Dendritic cell treated with granulocyte-macrophage colony-stimulating factor and Interleukin-4, amounts not matched to agents 40 ng/mL and 50 ng/mL, for 4 days (primary cell): ENCODE measurements at regions not wholly inside any gene's neighbourhood (a gene's known extent, or its start where the extent isn't known, plus 50 kb on each side); places are given as distances from the start of the nearest gene placed in this dataset.

Source experiments
- H3K27ac Mint-ChIP-seq: one replicate; pipeline ENCODE4 v1.8.0; 2022; ENCODE audit warnings: mild to moderate bottlenecking, mixed read lengths
- H3K27me3 Mint-ChIP-seq: one replicate; pipeline ENCODE4 v1.8.0; 2022; ENCODE audit warnings: mild to moderate bottlenecking, mixed read lengths
- H3K36me3 Mint-ChIP-seq: one replicate; pipeline ENCODE4 v1.8.0; 2022; ENCODE audit warnings: low read depth, mixed read lengths
- H3K4me1 Mint-ChIP-seq: one replicate; pipeline ENCODE4 v1.8.0; 2022; ENCODE audit warnings: low read depth, mixed read lengths
- H3K4me3 Mint-ChIP-seq: one replicate; pipeline ENCODE4 v1.8.0; 2022; ENCODE audit warnings: mild to moderate bottlenecking, moderate library complexity, mixed read lengths
- H3K9me3 Mint-ChIP-seq: one replicate; pipeline ENCODE4 v1.8.0; 2022; ENCODE audit warnings: mixed read lengths
- intact Hi-C: fragments of 100-400 bp; cut with micrococcal nuclease; formaldehyde crosslinking; loops from one replicate; pipeline ENCODE4 v1.15.0; 2022

- H3K9me3 Mint-ChIP-seq: no peaks in the 10 kb centered on the region
- H3K4me3 Mint-ChIP-seq: no peak overlapping the region
- no peaks in the 10 kb centered on the region for H3K27me3 Mint-ChIP-seq
- H3K27ac Mint-ChIP-seq: no peak overlapping the region
- intact Hi-C loops: no loop called here
- no peaks in the 10 kb centered on the region for H3K36me3 Mint-ChIP-seq
- H3K4me1 Mint-ChIP-seq: peaks cover 5% of the 10 kb centered on the region
Measured at GRCh38 chr5:133680830-133681565, 68.7 kb upstream of the FSTL4 start.

DNA sequence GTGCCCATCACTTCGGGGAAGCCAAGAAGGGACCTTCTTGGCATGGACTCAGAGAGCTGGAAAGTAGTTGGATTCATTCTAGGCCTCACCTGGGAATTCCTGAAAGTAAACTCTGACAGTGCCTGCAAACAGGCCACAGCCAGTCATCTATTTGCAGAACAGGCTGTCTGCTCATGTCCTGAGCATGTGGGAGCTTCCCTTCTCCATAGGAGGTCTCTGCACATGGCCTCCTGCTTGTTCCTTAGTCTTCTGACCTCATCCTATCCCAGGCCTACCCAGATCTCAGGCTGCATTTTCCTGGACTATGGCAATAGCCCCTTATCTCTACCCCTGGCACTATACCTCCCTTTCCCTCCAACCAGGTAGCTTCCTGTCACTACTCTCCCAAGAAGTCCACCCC is 67.2 kb upstream of the FSTL4 start:
- H3K4me1 Mint-ChIP-seq: peaks cover 5% of the 10 kb centered on the region
- no peaks in the 10 kb centered on the region for H3K36me3 Mint-ChIP-seq
- H3K4me3 Mint-ChIP-seq: no peak overlapping the region
- no peak overlapping the region for H3K27ac Mint-ChIP-seq
- intact Hi-C loops: no loop called here
- H3K27me3 Mint-ChIP-seq: no peaks in the 10 kb centered on the region
- no peaks in the 10 kb centered on the region for H3K9me3 Mint-ChIP-seq

- Mint-ChIP-seq H3K4me1 (no peaks in the 10 kb centered on the region), H3K36me3 (no peaks in the 10 kb centered on the region), H3K4me3 (no peak overlapping the region), H3K27ac (no peak overlapping the region), H3K27me3 (peaks cover 8% of the 10 kb centered on the region), H3K9me3 (no peaks in the 10 kb centered on the region)
- intact Hi-C loops: no loop called here
Measured at GRCh38 chr5:133675376-133676154, 63.2 kb upstream of the FSTL4 start.

DNA sequence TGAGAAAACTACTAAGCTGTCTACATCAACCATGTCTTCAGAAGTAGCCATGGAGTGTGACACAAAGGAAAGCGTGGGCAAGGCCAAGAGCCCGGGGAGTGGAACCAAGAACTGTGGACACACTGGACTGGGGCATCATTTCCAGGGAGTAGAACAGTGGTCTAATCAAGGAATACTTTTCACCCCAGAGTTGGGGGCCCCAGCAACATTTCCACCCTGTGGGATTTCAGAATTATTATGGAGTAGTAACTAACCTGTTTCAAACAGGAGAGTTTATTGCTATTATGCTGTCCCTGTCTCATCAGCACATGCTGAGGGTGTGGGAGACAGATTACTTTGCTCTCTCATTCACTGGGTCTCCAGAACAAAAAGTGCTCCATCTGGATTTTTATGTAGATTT is 58.0 kb upstream of the FSTL4 start:
- Mint-ChIP-seq H3K4me1 (no peaks in the 10 kb centered on the region), H3K36me3 (no peaks in the 10 kb centered on the region), H3K27me3 (peaks cover 14% of the 10 kb centered on the region), H3K4me3 (no peak overlapping the region), H3K9me3 (no peaks in the 10 kb centered on the region), H3K27ac (no peak overlapping the region)
- intact Hi-C loops: no loop called here

GRCh38 chr5:133669472-133669871 is 57.1 kb upstream of the FSTL4 start:
- intact Hi-C loops: no loop called here
- Mint-ChIP-seq H3K9me3 (no peaks in the 10 kb centered on the region), H3K4me1 (no peaks in the 10 kb centered on the region), H3K4me3 (no peak overlapping the region), H3K27ac (no peak overlapping the region), H3K27me3 (peaks cover 14% of the 10 kb centered on the region), H3K36me3 (no peaks in the 10 kb centered on the region)

DNA sequence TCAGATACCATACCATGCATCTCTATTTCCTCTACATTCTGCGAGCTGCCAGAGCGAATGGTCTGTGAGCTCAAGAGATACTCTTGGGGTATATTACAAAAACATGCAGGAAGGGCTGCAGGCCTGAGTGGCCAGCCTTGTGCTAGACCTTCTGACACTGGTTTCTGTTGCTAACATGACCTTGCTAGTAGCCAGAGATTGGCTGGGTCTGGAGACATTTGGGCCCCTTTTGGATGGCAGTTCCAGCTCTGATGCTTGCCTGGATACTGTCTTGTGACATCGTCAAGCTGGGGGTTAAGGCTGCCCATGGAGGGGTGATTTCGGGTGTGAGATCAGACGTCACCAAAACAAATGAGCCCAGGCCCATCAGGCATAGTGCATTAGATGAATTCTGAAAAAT is 56.1 kb upstream of the FSTL4 start:
- H3K27me3 Mint-ChIP-seq: peaks cover 14% of the 10 kb centered on the region
- no peaks in the 10 kb centered on the region for H3K36me3 Mint-ChIP-seq
- no peaks in the 10 kb centered on the region for H3K4me1 Mint-ChIP-seq
- H3K27ac Mint-ChIP-seq: no peak overlapping the region
- no peaks in the 10 kb centered on the region for H3K9me3 Mint-ChIP-seq
- intact Hi-C loops: no loop called here
- no peak overlapping the region for H3K4me3 Mint-ChIP-seq

GRCh38 chr5:133667217-133667616 is 54.9 kb upstream of the FSTL4 start:
- Mint-ChIP-seq H3K27me3 (peaks cover 10% of the 10 kb centered on the region), H3K4me3 (no peak overlapping the region), H3K9me3 (no peaks in the 10 kb centered on the region), H3K36me3 (no peaks in the 10 kb centered on the region), H3K4me1 (no peaks in the 10 kb centered on the region), H3K27ac (no peak overlapping the region)
- intact Hi-C loops: no loop called here

DNA sequence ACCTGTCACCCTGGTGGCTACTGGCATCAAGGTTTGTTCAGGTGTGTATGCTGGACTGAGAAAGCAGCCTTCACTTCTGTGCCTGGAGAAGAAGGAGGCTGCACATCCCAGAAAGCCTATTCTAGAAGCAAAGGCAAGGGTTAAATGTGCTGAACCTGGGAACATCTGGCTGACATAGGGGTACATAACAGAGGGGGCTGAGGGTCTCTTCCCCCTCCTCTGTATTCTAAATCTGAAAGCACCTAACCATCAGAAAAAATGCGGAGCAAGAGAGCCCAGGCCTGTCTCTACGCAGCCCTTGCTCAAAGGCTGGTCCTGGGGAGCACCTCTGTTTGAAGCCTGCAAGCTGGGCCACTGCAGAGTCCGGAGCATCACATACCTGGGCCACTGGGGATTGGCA is 53.2 kb upstream of the FSTL4 start:
- Mint-ChIP-seq H3K27ac (no peak overlapping the region), H3K9me3 (no peaks in the 10 kb centered on the region), H3K4me1 (no peaks in the 10 kb centered on the region), H3K36me3 (no peaks in the 10 kb centered on the region), H3K27me3 (peaks cover 7% of the 10 kb centered on the region), H3K4me3 (no peak overlapping the region)
- intact Hi-C loops: no loop called here

- H3K27ac Mint-ChIP-seq: no peak overlapping the region
- no peak overlapping the region for H3K4me3 Mint-ChIP-seq
- H3K4me1 Mint-ChIP-seq: no peaks in the 10 kb centered on the region
- peaks cover 7% of the 10 kb centered on the region for H3K27me3 Mint-ChIP-seq
- H3K36me3 Mint-ChIP-seq: no peaks in the 10 kb centered on the region
- no peaks in the 10 kb centered on the region for H3K9me3 Mint-ChIP-seq
- intact Hi-C loops: no loop called here
Measured at GRCh38 chr5:133664422-133664821, 52.1 kb upstream of the FSTL4 start.

- no peaks in the 10 kb centered on the region for H3K36me3 Mint-ChIP-seq
- intact Hi-C loops: no loop called here
- no peak overlapping the region for H3K27ac Mint-ChIP-seq
- H3K9me3 Mint-ChIP-seq: no peaks in the 10 kb centered on the region
- H3K4me1 Mint-ChIP-seq: peaks cover 2% of the 10 kb centered on the region
- peaks cover 5% of the 10 kb centered on the region for H3K27me3 Mint-ChIP-seq
- H3K4me3 Mint-ChIP-seq: no peak overlapping the region
Measured at GRCh38 chr5:133663397-133664054, 51.2 kb upstream of the FSTL4 start.

DNA sequence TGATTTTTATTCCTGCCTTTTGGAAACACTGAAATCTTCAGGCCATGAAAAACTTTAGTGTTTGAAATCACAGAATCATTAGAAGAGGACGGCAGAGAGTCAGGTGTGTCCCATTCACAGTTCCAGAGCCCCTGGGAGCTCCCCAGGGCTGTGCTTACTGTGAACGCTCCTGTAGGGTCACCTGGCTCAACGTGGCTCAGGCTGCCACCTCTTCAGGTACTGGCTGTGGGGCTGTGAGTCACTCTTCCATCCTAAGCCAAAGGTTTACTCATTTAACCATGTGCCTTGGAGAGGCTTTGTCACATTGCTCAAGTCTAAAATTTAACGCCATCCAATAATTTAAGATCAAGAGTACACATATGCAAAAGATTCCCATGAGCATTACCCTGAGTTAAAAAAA is 50.2 kb upstream of the FSTL4 start:
- H3K4me1 Mint-ChIP-seq: peaks cover 5% of the 10 kb centered on the region
- no peaks in the 10 kb centered on the region for H3K36me3 Mint-ChIP-seq
- H3K27ac Mint-ChIP-seq: no peak overlapping the region
- H3K4me3 Mint-ChIP-seq: no peak overlapping the region
- intact Hi-C loops: no loop called here
- peaks cover 5% of the 10 kb centered on the region for H3K27me3 Mint-ChIP-seq
- no peaks in the 10 kb centered on the region for H3K9me3 Mint-ChIP-seq
